Loucy (cell line): ENCODE measurements at regions not wholly inside any gene's neighbourhood (a gene's known extent, or its start where the extent isn't known, plus 50 kb on each side); places are given as distances from the start of the nearest gene placed in this dataset.

Experiments used
- H2AFZ ChIP-seq: fragments of 200-600 bp; sonication (generic); 2 replicates; pipeline ENCODE4 v1.6.0; 2016; ENCODE audit warnings: antibody characterized with exemption, mild to moderate bottlenecking, low read length, moderate library complexity
- H3F3A ChIP-seq: fragments of 200-600 bp; 2 replicates; pipeline ENCODE4 v1.6.0; 2016; ENCODE audit warnings: antibody characterized with exemption, low read depth, mild to moderate bottlenecking
- H3K27me3 ChIP-seq: fragments of 200-600 bp; sonication (generic); 2 replicates; pipeline ENCODE4 v1.6.1; 2014; ENCODE audit warnings: low read length, mild to moderate bottlenecking; ENCODE audit not compliant: insufficient read depth, poor library complexity, severe bottlenecking
- H3K36me3 ChIP-seq: fragments of 200-600 bp; sonication (generic); 2 replicates; pipeline ENCODE4 v1.6.1; 2016; ENCODE audit warnings: low read length; ENCODE audit not compliant: insufficient read depth
- H3K4me1 ChIP-seq: fragments of 200-600 bp; sonication (generic); 2 replicates; pipeline ENCODE4 v1.5.1; 2014; ENCODE audit warnings: low read length, mild to moderate bottlenecking; ENCODE audit not compliant: insufficient read depth, poor library complexity, severe bottlenecking
- H3K4me2 ChIP-seq: fragments of 200-600 bp; sonication (generic); 2 replicates; pipeline ENCODE4 v1.6.0; 2014; ENCODE audit warnings: antibody characterized with exemption, low read length, low read depth, mild to moderate bottlenecking; ENCODE audit not compliant: poor library complexity, severe bottlenecking
- H3K4me3 ChIP-seq: fragments of 200-600 bp; sonication (generic); 2 replicates; pipeline ENCODE4 v1.5.1; 2014; ENCODE audit warnings: low read length, mild to moderate bottlenecking, mixed read lengths; ENCODE audit not compliant: poor library complexity, severe bottlenecking
- H3K79me2 ChIP-seq: fragments of 200-600 bp; sonication (generic); 2 replicates; pipeline ENCODE4 v1.6.1; 2014; ENCODE audit warnings: low read length; ENCODE audit not compliant: insufficient read depth
- H3K9ac ChIP-seq: fragments of 200-600 bp; sonication (generic); 2 replicates; pipeline ENCODE4 v1.6.0; 2014; ENCODE audit warnings: mild to moderate bottlenecking, low read depth, low read length, moderate library complexity; ENCODE audit not compliant: poor library complexity, severe bottlenecking
- H3K9me2 ChIP-seq: fragments of 200-600 bp; sonication (generic); replicated peaks from 2 replicates; pipeline ENCODE4 v1.6.1; 2016; ENCODE audit warnings: low read depth, low read length, mixed read lengths
- H3K9me3 ChIP-seq: fragments of 200-600 bp; sonication (generic); 2 replicates; pipeline ENCODE4 v1.6.1; 2014; ENCODE audit warnings: mild to moderate bottlenecking, antibody characterized with exemption, low read length, low read depth; ENCODE audit not compliant: insufficient read depth
- H4K20me1 ChIP-seq: fragments of 200-600 bp; sonication (generic); 2 replicates; pipeline ENCODE4 v1.6.0; 2014; ENCODE audit warnings: antibody characterized with exemption, low read length, mild to moderate bottlenecking; ENCODE audit not compliant: insufficient read depth, poor library complexity, severe bottlenecking
- EZH2phosphoT487 ChIP-seq: fragments of 200-600 bp; IDR thresholded peaks from 2 replicates; pipeline ENCODE4 v1.6.1; 2018; ENCODE audit warnings: antibody characterized with exemption, mild to moderate bottlenecking, moderate library complexity, borderline replicate concordance
- TF ChIP-seq, protein P1 (sequence below): fragments of 200-600 bp; sonication (generic); conservative IDR thresholded peaks from 2 replicates; pipeline ENCODE4 v1.5.1; 2014; ENCODE audit warnings: mild to moderate bottlenecking, antibody characterized with exemption, low read length

DNA sequence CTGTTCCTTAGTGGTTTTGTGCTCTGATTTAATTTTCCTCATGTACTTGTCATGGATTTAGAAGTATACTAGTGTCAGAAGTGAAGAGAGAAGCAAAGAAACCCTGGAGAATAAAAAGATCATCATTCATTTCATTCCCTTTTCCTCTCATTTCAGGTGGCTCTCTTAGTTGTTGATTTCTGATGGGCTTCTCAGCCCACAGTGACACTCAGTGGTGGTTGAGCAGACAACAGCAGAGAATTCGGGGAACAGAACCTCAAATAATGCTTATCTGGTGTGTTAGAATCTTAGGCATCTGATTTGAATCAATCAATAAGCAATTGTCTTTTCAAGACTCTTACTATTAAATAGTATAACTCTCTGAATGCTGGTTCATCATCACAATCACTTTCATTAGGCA, 1289.4 kb downstream of the FAM181B start:
- H3K4me3 ChIP-seq = no peak overlapping the region
- H3K4me2 ChIP-seq = no peak overlapping the region
- no peaks in the 10 kb centered on the region for H3K9me3 ChIP-seq
- no peaks in the 10 kb centered on the region for H3K79me2 ChIP-seq
- no peaks in the 10 kb centered on the region for H3K4me1 ChIP-seq
- TF ChIP-seq, protein P1, sequence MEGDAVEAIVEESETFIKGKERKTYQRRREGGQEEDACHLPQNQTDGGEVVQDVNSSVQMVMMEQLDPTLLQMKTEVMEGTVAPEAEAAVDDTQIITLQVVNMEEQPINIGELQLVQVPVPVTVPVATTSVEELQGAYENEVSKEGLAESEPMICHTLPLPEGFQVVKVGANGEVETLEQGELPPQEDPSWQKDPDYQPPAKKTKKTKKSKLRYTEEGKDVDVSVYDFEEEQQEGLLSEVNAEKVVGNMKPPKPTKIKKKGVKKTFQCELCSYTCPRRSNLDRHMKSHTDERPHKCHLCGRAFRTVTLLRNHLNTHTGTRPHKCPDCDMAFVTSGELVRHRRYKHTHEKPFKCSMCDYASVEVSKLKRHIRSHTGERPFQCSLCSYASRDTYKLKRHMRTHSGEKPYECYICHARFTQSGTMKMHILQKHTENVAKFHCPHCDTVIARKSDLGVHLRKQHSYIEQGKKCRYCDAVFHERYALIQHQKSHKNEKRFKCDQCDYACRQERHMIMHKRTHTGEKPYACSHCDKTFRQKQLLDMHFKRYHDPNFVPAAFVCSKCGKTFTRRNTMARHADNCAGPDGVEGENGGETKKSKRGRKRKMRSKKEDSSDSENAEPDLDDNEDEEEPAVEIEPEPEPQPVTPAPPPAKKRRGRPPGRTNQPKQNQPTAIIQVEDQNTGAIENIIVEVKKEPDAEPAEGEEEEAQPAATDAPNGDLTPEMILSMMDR = peak; percentile 52
- TF ChIP-seq EZH2phosphoT487 = no peak
- no peaks in the 10 kb centered on the region for H3K27me3 ChIP-seq
- H2AFZ ChIP-seq = no peak overlapping the region
- no peaks in the 10 kb centered on the region for H4K20me1 ChIP-seq
- H3K9me2 ChIP-seq = no peaks in the 10 kb centered on the region
- no peaks in the 10 kb centered on the region for H3K36me3 ChIP-seq
- no peaks in the 10 kb centered on the region for H3F3A ChIP-seq
- H3K9ac ChIP-seq = no peak overlapping the region

DNA sequence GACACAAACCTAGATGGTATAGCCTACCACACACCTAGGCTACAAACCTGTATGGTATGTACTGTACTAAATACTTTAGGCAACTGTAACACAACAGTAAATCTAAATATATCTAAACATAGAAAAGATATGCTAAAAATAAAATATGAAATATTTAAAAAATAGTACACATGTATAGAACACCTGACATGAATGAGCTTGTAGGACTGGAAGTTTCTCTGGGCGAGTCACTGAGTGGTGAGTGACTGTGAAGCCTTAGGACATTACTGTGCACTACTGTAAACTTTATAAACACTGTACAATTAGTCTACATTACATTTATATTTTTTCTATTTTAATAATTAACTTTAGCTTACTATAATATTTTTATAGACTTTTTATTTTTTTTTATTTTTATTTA, 1301.3 kb downstream of the FAM181B start:
- no peak overlapping the region for H2AFZ ChIP-seq
- H4K20me1 ChIP-seq = no peaks in the 10 kb centered on the region
- H3K9me3 ChIP-seq = no peaks in the 10 kb centered on the region
- H3K4me1 ChIP-seq = no peaks in the 10 kb centered on the region
- H3K4me3 ChIP-seq = no peak overlapping the region
- no peaks in the 10 kb centered on the region for H3K9me2 ChIP-seq
- no peaks in the 10 kb centered on the region for H3K27me3 ChIP-seq
- H3K9ac ChIP-seq = no peak overlapping the region
- no peaks in the 10 kb centered on the region for H3K79me2 ChIP-seq
- TF ChIP-seq EZH2phosphoT487 = no peak
- TF ChIP-seq, protein P1 = no peak
- no peaks in the 10 kb centered on the region for H3K36me3 ChIP-seq
- no peak overlapping the region for H3K4me2 ChIP-seq
- H3F3A ChIP-seq = no peaks in the 10 kb centered on the region

DNA sequence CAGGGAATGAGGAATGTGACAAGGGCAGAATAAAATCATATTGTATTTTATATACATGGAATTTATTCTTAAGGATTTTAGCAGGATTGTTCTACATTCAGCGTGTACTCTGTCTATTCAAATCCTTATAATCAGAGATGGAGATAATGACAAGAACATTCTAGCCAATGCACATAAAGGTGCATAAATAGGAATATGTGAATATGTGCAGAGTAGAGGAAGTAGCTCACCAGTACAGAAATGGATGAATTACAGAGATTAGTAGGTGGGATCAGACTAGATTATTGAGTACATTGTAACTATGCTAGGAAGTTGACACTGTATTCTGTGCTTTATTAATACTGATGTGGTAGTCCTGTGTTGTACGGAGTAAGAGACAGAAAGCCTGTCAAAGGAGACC, 1308.8 kb downstream of the FAM181B start:
- Histone ChIP-seq H3K4me2 (no peak overlapping the region), H3K9me2 (no peaks in the 10 kb centered on the region), H3K36me3 (no peaks in the 10 kb centered on the region), H3K9ac (no peak overlapping the region), H4K20me1 (no peaks in the 10 kb centered on the region), H3K27me3 (no peaks in the 10 kb centered on the region), H3K9me3 (no peaks in the 10 kb centered on the region), H3K79me2 (no peaks in the 10 kb centered on the region), H3F3A (no peaks in the 10 kb centered on the region), H2AFZ (no peak overlapping the region), H3K4me3 (no peak overlapping the region), H3K4me1 (no peaks in the 10 kb centered on the region)
- no peak for TF ChIP-seq EZH2phosphoT487
- TF ChIP-seq, protein P1 = no peak
